ENCODE measurements at regions not wholly inside any gene's neighbourhood (a gene's known extent, or its start where the extent isn't known, plus 50 kb on each side); places are given as distances from the start of the nearest gene placed in this dataset.

GRCh38 chr7:33769930-33770329 is 135.4 kb upstream of the BMPER start:
- H3K27me3 ChIP-seq (ENCODE audit: control insufficient read depth, insufficient read depth, low read length) = no peaks in the 10 kb centered on the region
- H3K4me3 ChIP-seq (ENCODE audit: low read length) = no peak overlapping the region
- no peak overlapping the region for H3K9ac ChIP-seq (ENCODE audit: low read length)
- no peaks in the 10 kb centered on the region for H3K36me3 ChIP-seq (ENCODE audit: control insufficient read depth, insufficient read depth, low read length)
- no peak overlapping the region for H3K27ac ChIP-seq (ENCODE audit: low read depth, low read length)
- H3K4me1 ChIP-seq (ENCODE audit: control insufficient read depth, insufficient read depth, low read length) = no peaks in the 10 kb centered on the region

DNA sequence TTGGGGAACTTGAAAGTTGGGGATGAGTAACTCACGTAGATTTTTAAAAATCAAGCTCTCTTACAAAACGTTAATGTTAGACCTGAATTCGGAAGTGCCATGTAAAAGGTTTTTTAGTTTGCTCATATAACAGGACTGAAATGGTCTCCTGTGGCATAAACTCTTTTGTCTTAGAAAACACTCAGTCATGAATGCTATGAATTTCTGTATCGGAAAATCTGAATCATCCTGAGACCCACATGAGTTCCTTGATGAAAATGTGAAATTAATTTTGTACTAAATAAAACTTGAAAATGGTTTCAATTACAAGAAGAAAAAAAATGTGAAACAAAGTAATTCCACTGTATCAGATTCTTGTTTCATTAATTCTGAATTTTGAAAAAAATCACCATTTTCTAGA is 134.8 kb upstream of the BMPER start:
- no peaks in the 10 kb centered on the region for H3K27me3 ChIP-seq (ENCODE audit: control insufficient read depth, insufficient read depth, low read length)
- H3K36me3 ChIP-seq (ENCODE audit: control insufficient read depth, insufficient read depth, low read length) = no peaks in the 10 kb centered on the region
- no peak overlapping the region for H3K27ac ChIP-seq (ENCODE audit: low read depth, low read length)
- no peak overlapping the region for H3K9ac ChIP-seq (ENCODE audit: low read length)
- no peak overlapping the region for H3K4me3 ChIP-seq (ENCODE audit: low read length)
- no peaks in the 10 kb centered on the region for H3K4me1 ChIP-seq (ENCODE audit: control insufficient read depth, insufficient read depth, low read length)

DNA sequence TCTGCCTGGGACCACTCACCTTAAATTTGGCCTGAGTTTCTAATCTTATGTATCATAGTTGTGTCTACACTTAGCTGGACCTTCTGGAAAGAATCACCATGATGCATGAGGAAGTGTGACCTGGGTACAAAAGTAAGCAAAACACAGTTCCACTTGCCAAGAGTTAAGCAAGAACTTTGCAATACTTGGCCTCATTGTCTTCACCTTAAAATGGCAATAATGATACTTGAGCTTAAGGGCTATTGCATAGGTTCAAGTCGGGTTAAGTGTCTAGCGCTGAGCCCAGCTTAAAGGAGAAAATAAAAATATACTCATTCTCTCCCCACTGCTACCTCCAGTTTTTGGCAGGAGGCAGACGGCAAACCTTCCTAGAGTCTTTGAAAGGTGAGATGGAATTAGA is 133.9 kb upstream of the BMPER start:
- no peaks in the 10 kb centered on the region for H3K4me1 ChIP-seq (ENCODE audit: control insufficient read depth, insufficient read depth, low read length)
- H3K9ac ChIP-seq (ENCODE audit: low read length) = no peak overlapping the region
- no peaks in the 10 kb centered on the region for H3K36me3 ChIP-seq (ENCODE audit: control insufficient read depth, insufficient read depth, low read length)
- H3K27me3 ChIP-seq (ENCODE audit: control insufficient read depth, insufficient read depth, low read length) = no peaks in the 10 kb centered on the region
- no peak overlapping the region for H3K27ac ChIP-seq (ENCODE audit: low read depth, low read length)
- no peak overlapping the region for H3K4me3 ChIP-seq (ENCODE audit: low read length)

GRCh38 chr7:33773053-33773452 is 132.3 kb upstream of the BMPER start:
- Histone ChIP-seq H3K4me3 (ENCODE audit: low read length) (no peak overlapping the region), H3K4me1 (ENCODE audit: control insufficient read depth, insufficient read depth, low read length) (no peaks in the 10 kb centered on the region), H3K27ac (ENCODE audit: low read depth, low read length) (no peak overlapping the region), H3K27me3 (ENCODE audit: control insufficient read depth, insufficient read depth, low read length) (no peaks in the 10 kb centered on the region), H3K9ac (ENCODE audit: low read length) (no peak overlapping the region), H3K36me3 (ENCODE audit: control insufficient read depth, insufficient read depth, low read length) (no peaks in the 10 kb centered on the region)

- H3K36me3 ChIP-seq (ENCODE audit: control insufficient read depth, insufficient read depth, low read length) = no peaks in the 10 kb centered on the region
- no peak overlapping the region for H3K27ac ChIP-seq (ENCODE audit: low read depth, low read length)
- H3K9ac ChIP-seq (ENCODE audit: low read length) = no peak overlapping the region
- H3K27me3 ChIP-seq (ENCODE audit: control insufficient read depth, insufficient read depth, low read length) = no peaks in the 10 kb centered on the region
- no peak overlapping the region for H3K4me3 ChIP-seq (ENCODE audit: low read length)
- no peaks in the 10 kb centered on the region for H3K4me1 ChIP-seq (ENCODE audit: control insufficient read depth, insufficient read depth, low read length)
These were observed 130.4 kb upstream of the BMPER start for GRCh38 chr7:33774762-33775523.

GRCh38 chr7:33775790-33776189 is 129.5 kb upstream of the BMPER start:
- H3K27me3 ChIP-seq (ENCODE audit: control insufficient read depth, insufficient read depth, low read length) = no peaks in the 10 kb centered on the region
- H3K27ac ChIP-seq (ENCODE audit: low read depth, low read length) = no peak overlapping the region
- no peaks in the 10 kb centered on the region for H3K4me1 ChIP-seq (ENCODE audit: control insufficient read depth, insufficient read depth, low read length)
- no peaks in the 10 kb centered on the region for H3K36me3 ChIP-seq (ENCODE audit: control insufficient read depth, insufficient read depth, low read length)
- H3K4me3 ChIP-seq (ENCODE audit: low read length) = no peak overlapping the region
- H3K9ac ChIP-seq (ENCODE audit: low read length) = no peak overlapping the region

- Histone ChIP-seq H3K27me3 (ENCODE audit: control insufficient read depth, insufficient read depth, low read length) (no peaks in the 10 kb centered on the region), H3K4me1 (ENCODE audit: control insufficient read depth, insufficient read depth, low read length) (no peaks in the 10 kb centered on the region), H3K36me3 (ENCODE audit: control insufficient read depth, insufficient read depth, low read length) (no peaks in the 10 kb centered on the region), H3K9ac (ENCODE audit: low read length) (no peak overlapping the region), H3K4me3 (ENCODE audit: low read length) (no peak overlapping the region), H3K27ac (ENCODE audit: low read depth, low read length) (no peak overlapping the region)
These were observed 128.6 kb upstream of the BMPER start for GRCh38 chr7:33776788-33777187.

DNA sequence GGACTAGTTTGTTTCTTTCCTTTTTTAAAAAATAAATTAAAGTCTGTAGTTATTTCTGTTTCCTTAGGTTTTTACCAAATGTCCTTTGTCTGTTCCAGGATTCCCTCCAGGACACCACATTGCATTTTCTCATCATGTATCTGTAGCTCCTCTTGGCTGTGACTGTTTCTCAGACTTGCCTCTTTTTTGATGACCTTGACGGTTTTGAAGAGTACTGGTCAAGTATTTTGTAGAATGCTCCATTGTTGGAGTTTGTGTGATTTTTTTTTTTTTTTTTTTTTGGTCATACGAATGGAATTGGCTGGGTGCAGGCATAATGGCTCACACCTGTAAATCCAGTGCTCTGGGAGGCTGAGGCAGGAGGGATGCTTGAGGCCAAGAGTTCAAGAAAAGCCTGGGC is 127.1 kb upstream of the BMPER start:
- Histone ChIP-seq H3K9ac (ENCODE audit: low read length) (no peak overlapping the region), H3K4me3 (ENCODE audit: low read length) (no peak overlapping the region)

GRCh38 chr7:33779216-33779615 is 126.1 kb upstream of the BMPER start:
- Histone ChIP-seq H3K27me3 (ENCODE audit: control insufficient read depth, insufficient read depth, low read length) (no peaks in the 10 kb centered on the region), H3K4me3 (ENCODE audit: low read length) (no peak overlapping the region), H3K4me1 (ENCODE audit: control insufficient read depth, insufficient read depth, low read length) (no peaks in the 10 kb centered on the region), H3K36me3 (ENCODE audit: control insufficient read depth, insufficient read depth, low read length) (no peaks in the 10 kb centered on the region), H3K27ac (ENCODE audit: low read depth, low read length) (no peak overlapping the region), H3K9ac (ENCODE audit: low read length) (no peak overlapping the region)

More for the DNA sequence above, 127.1 kb upstream of the BMPER start:
- H3K27me3 ChIP-seq (ENCODE audit: control insufficient read depth, insufficient read depth, low read length) = no peaks in the 10 kb centered on the region
- H3K27ac ChIP-seq (ENCODE audit: low read depth, low read length) = no peak overlapping the region
- H3K36me3 ChIP-seq (ENCODE audit: control insufficient read depth, insufficient read depth, low read length) = no peaks in the 10 kb centered on the region
- no peaks in the 10 kb centered on the region for H3K4me1 ChIP-seq (ENCODE audit: control insufficient read depth, insufficient read depth, low read length)

GRCh38 chr7:33781167-33781566 is 124.2 kb upstream of the BMPER start:
- Histone ChIP-seq H3K4me3 (ENCODE audit: low read length) (no peak overlapping the region), H3K9ac (ENCODE audit: low read length) (no peak overlapping the region), H3K27me3 (ENCODE audit: control insufficient read depth, insufficient read depth, low read length) (no peaks in the 10 kb centered on the region), H3K4me1 (ENCODE audit: control insufficient read depth, insufficient read depth, low read length) (no peaks in the 10 kb centered on the region), H3K36me3 (ENCODE audit: control insufficient read depth, insufficient read depth, low read length) (no peaks in the 10 kb centered on the region), H3K27ac (ENCODE audit: low read depth, low read length) (no peak overlapping the region)

GRCh38 chr7:33781796-33782195 is 123.5 kb upstream of the BMPER start:
- H3K4me1 ChIP-seq (ENCODE audit: control insufficient read depth, insufficient read depth, low read length) = no peaks in the 10 kb centered on the region
- H3K27me3 ChIP-seq (ENCODE audit: control insufficient read depth, insufficient read depth, low read length) = no peaks in the 10 kb centered on the region
- H3K9ac ChIP-seq (ENCODE audit: low read length) = no peak overlapping the region
- H3K4me3 ChIP-seq (ENCODE audit: low read length) = no peak overlapping the region
- H3K27ac ChIP-seq (ENCODE audit: low read depth, low read length) = no peak overlapping the region
- no peaks in the 10 kb centered on the region for H3K36me3 ChIP-seq (ENCODE audit: control insufficient read depth, insufficient read depth, low read length)

DNA sequence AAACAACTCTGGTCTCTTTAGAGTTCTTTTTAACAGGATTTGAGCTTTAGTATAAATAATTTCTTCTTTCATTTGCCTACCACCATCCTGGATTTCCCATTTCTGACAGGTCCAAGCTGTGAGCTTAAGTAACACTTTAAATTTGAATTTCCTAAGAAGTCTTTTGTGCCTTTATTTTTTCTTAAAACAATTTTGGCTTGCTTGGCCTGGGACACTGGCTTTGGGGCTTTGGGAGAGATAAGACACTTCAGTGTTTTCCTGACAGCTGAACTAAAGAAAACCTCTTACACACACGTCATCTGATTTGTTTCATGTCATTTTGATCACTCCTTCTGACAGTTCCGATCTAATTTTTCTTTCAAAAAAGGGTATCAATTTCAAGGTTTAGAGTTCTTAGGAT is 121.3 kb upstream of the BMPER start:
- H3K27ac ChIP-seq (ENCODE audit: low read depth, low read length) = no peak overlapping the region
- H3K4me1 ChIP-seq (ENCODE audit: control insufficient read depth, insufficient read depth, low read length) = no peaks in the 10 kb centered on the region
- H3K27me3 ChIP-seq (ENCODE audit: control insufficient read depth, insufficient read depth, low read length) = no peaks in the 10 kb centered on the region
- no peaks in the 10 kb centered on the region for H3K36me3 ChIP-seq (ENCODE audit: control insufficient read depth, insufficient read depth, low read length)
- no peak overlapping the region for H3K4me3 ChIP-seq (ENCODE audit: low read length)
- no peak overlapping the region for H3K9ac ChIP-seq (ENCODE audit: low read length)

GRCh38 chr7:33788531-33788930 is 116.8 kb upstream of the BMPER start:
- no peaks in the 10 kb centered on the region for H3K36me3 ChIP-seq (ENCODE audit: control insufficient read depth, insufficient read depth, low read length)
- no peak overlapping the region for H3K9ac ChIP-seq (ENCODE audit: low read length)
- no peak overlapping the region for H3K27ac ChIP-seq (ENCODE audit: low read depth, low read length)
- no peaks in the 10 kb centered on the region for H3K27me3 ChIP-seq (ENCODE audit: control insufficient read depth, insufficient read depth, low read length)
- H3K4me3 ChIP-seq (ENCODE audit: low read length) = no peak overlapping the region
- no peaks in the 10 kb centered on the region for H3K4me1 ChIP-seq (ENCODE audit: control insufficient read depth, insufficient read depth, low read length)

Data from rectal smooth muscle tissue (tissue), 1 donor.